ENCODE measurements at regions not wholly inside any gene's neighbourhood (a gene's known extent, or its start where the extent isn't known, plus 50 kb on each side); places are given as distances from the start of the nearest gene placed in this dataset.

DNA sequence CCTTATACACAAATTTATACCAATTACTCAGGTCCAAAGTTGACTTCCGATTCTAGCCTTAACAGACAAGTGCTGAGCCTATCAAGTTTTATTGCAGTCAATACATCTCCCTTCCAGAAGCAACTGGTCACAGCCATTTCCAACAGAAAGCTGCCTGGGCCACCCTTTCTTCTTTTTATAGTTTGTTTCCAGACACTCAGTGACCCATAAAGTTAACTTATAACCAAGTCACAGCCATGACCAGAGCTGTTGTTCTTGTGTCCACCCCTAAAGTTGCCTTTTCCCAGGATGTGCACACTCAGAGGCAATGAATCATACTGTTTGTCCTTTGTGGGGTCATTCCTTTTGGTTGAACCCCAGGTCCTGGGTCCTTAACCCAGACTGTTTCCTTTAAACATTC, 89.9 kb downstream of the CD83 start:
- H2BK5ac ChIP-seq (ENCODE audit: insufficient read length, low read length): no peak overlapping the region
- no peak overlapping the region for H3K18ac ChIP-seq (ENCODE audit: insufficient read length, low read depth, low read length)
- H2BK12ac ChIP-seq (ENCODE audit: insufficient read length, low read depth, low read length): no peak overlapping the region
- no peaks in the 10 kb centered on the region for H3K9me3 ChIP-seq (ENCODE audit: control insufficient read depth, low read depth, low read length)
- H4K20me1 ChIP-seq (ENCODE audit: control insufficient read depth, insufficient read depth, insufficient read length): no peaks in the 10 kb centered on the region
- H3K14ac ChIP-seq (ENCODE audit: insufficient read depth, low read length): no peak overlapping the region
- no CpG with 5 or more reads among the region's 1 CpG for WGBS (ENCODE audit: extremely low coverage, insufficient read length, low lambda C conversion rate)
- H3T11ph ChIP-seq (ENCODE audit: low read length): no peak overlapping the region
- H2BK15ac ChIP-seq (ENCODE audit: low read depth, low read length): no peak overlapping the region
- peaks cover 4% of the 10 kb centered on the region for H3K23me2 ChIP-seq (ENCODE audit: insufficient read length, low read depth, low read length, poor library complexity, severe bottlenecking)
- H2AFZ ChIP-seq (ENCODE audit: low read length): no peak overlapping the region
- H3K23ac ChIP-seq (ENCODE audit: insufficient read length, low read depth, low read length): no peak overlapping the region
- H4K8ac ChIP-seq (replicated peaks; ENCODE audit: insufficient read length, low read depth, low read length): no peak overlapping the region
- H3K4me1 ChIP-seq (ENCODE audit: insufficient read depth, low read length): peaks cover 2% of the 10 kb centered on the region; the same call in 1 of the 2 replicates
- H3K27me3 ChIP-seq (ENCODE audit: insufficient read depth, low read length): no peaks in the 10 kb centered on the region
- Mint-ChIP-seq H3K27ac (no peak overlapping the region), H3K4me3 (no peak overlapping the region), H3K9me3 (peaks cover 0 to under 1% of the 10 kb centered on the region in 2 experiments; a peak in 2 of 5 replicates), H3K4me1 (peaks cover 15 to 16% of the 10 kb centered on the region in 2 experiments), H3K36me3 (ENCODE audit: insufficient read depth in 1 of 3, low read depth in 3 of 3) (peaks cover 0 to under 1% (median 0%) of the 10 kb centered on the region in 3 experiments; a peak in 3 of 7 replicates), H3K27me3 (ENCODE audit: low read depth) (peaks cover 9% of the 10 kb centered on the region)
- no peak overlapping the region for H3K27ac ChIP-seq (ENCODE audit: insufficient read length, low read depth, low read length)
- no peak overlapping the region for H3K56ac ChIP-seq (ENCODE audit: insufficient read length, low read depth, low read length)
- no peak overlapping the region for H4K5ac ChIP-seq (ENCODE audit: insufficient read length, low read depth, low read length)
- no peak overlapping the region for H4K91ac ChIP-seq (ENCODE audit: insufficient read length, low read depth, low read length)
- no peak overlapping the region for H2BK120ac ChIP-seq (ENCODE audit: low read depth, low read length, poor library complexity, severe bottlenecking)
- no peaks in the 10 kb centered on the region for H3K79me2 ChIP-seq (ENCODE audit: insufficient read depth, low read length)
- H3K79me1 ChIP-seq (ENCODE audit: insufficient read depth, low read depth, low read length, poor library complexity, severe bottlenecking): no peaks in the 10 kb centered on the region
- H2BK20ac ChIP-seq (ENCODE audit: low read depth, low read length, poor library complexity, severe bottlenecking): no peak overlapping the region
- no peak overlapping the region for H2AK5ac ChIP-seq (ENCODE audit: insufficient read length, low read length)
- TF ChIP-seq, protein P1, sequence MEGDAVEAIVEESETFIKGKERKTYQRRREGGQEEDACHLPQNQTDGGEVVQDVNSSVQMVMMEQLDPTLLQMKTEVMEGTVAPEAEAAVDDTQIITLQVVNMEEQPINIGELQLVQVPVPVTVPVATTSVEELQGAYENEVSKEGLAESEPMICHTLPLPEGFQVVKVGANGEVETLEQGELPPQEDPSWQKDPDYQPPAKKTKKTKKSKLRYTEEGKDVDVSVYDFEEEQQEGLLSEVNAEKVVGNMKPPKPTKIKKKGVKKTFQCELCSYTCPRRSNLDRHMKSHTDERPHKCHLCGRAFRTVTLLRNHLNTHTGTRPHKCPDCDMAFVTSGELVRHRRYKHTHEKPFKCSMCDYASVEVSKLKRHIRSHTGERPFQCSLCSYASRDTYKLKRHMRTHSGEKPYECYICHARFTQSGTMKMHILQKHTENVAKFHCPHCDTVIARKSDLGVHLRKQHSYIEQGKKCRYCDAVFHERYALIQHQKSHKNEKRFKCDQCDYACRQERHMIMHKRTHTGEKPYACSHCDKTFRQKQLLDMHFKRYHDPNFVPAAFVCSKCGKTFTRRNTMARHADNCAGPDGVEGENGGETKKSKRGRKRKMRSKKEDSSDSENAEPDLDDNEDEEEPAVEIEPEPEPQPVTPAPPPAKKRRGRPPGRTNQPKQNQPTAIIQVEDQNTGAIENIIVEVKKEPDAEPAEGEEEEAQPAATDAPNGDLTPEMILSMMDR (conservative IDR thresholded peaks at IDR 0.05): no peak
- no peak for DNase-seq
- H3K4ac ChIP-seq (ENCODE audit: low read depth, low read length): no peak overlapping the region
- no peak overlapping the region for H3K4me2 ChIP-seq (ENCODE audit: insufficient read depth, insufficient read length, low read length)
- no peak overlapping the region for H3K9ac ChIP-seq (ENCODE audit: extremely low read depth, insufficient read length, low read length)
